Fibroblast of lung (primary cell): ENCODE measurements at regions not wholly inside any gene's neighbourhood (a gene's known extent, or its start where the extent isn't known, plus 50 kb on each side); places are given as distances from the start of the nearest gene placed in this dataset.

Experiments
- CTCF ChIP-seq, 2 donors: IDR thresholded peaks in 1 of 2; conservative IDR thresholded peaks in 1 of 2; 1 replicate in 1 of 2; 2 replicates in 1 of 2; pipeline ENCODE4 v1.5.1; 2011 to 2012; ENCODE audit warnings: low read length in 2 of 2, control low read depth in 1 of 2, inconsistent platforms in 1 of 2, low read depth in 1 of 2, mild to moderate bottlenecking in 1 of 2
- EZH2 ChIP-seq: IDR thresholded peaks from 2 replicates; pipeline ENCODE4 v1.5.1; 2012; ENCODE audit warnings: low read length, control low read depth, mild to moderate bottlenecking; ENCODE audit errors: missing control alignments

- TF ChIP-seq CTCF (conservative IDR thresholded peaks at IDR 0.05 in 1 of 2, IDR thresholded peaks at IDR 0.05 in 1 of 2; ENCODE audit: low read depth in 1 of 2, low read length in 2 of 2) (no peak), EZH2 (no peak)
These were observed 85.0 kb downstream of the ADRB2 start for GRCh38 chr5:148911386-148911785.
